ENCODE measurements at regions not wholly inside any gene's neighbourhood (a gene's known extent, or its start where the extent isn't known, plus 50 kb on each side); places are given as distances from the start of the nearest gene placed in this dataset.
"Not testable (repeated sequence)": the region's sequence is repeated elsewhere in the genome, so short reads cannot be mapped to it uniquely, and the experiment has no call there.

GRCh38 chr6:49142421-49143151, 320.5 kb downstream of the MMUT start:
- DNase-seq = no peak
- Histone ChIP-seq H3K4me1 (no peaks in the 10 kb centered on the region), H3K9me3 (no peaks in the 10 kb centered on the region), H3K36me3 (no peaks in the 10 kb centered on the region), H3K27me3 (no peaks in the 10 kb centered on the region), H3K4me3 (no peak overlapping the region), H3K27ac (no peak overlapping the region)
- in situ Hi-C loops (cut with MboI; ENCODE audit: low pct_ligation_motif_present in 1 of 4, low pct_unique_long_range_greater_than_20kb in 1 of 4, low sequenced_read_pairs in 3 of 4) = no loop called here
- intact Hi-C loops (cut with DNase I; ENCODE audit: low total_unique reads) = no loop called here
- TF ChIP-seq POLR2A (IDR thresholded peaks at IDR 0.05) = no peak
- no peak for TF ChIP-seq POLR2AphosphoS5 (IDR thresholded peaks at IDR 0.05)
- TF ChIP-seq, protein P1, sequence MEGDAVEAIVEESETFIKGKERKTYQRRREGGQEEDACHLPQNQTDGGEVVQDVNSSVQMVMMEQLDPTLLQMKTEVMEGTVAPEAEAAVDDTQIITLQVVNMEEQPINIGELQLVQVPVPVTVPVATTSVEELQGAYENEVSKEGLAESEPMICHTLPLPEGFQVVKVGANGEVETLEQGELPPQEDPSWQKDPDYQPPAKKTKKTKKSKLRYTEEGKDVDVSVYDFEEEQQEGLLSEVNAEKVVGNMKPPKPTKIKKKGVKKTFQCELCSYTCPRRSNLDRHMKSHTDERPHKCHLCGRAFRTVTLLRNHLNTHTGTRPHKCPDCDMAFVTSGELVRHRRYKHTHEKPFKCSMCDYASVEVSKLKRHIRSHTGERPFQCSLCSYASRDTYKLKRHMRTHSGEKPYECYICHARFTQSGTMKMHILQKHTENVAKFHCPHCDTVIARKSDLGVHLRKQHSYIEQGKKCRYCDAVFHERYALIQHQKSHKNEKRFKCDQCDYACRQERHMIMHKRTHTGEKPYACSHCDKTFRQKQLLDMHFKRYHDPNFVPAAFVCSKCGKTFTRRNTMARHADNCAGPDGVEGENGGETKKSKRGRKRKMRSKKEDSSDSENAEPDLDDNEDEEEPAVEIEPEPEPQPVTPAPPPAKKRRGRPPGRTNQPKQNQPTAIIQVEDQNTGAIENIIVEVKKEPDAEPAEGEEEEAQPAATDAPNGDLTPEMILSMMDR (IDR thresholded peaks at IDR 0.05) = no peak
- no peak for TF ChIP-seq EP300 (IDR thresholded peaks at IDR 0.05; ENCODE audit: low read depth)
- 39 to 44% methylated on average over 5 to 7 of the region's 7 CpGs for WGBS, 2 donors (ENCODE audit: low coverage in 1 of 2)

DNA sequence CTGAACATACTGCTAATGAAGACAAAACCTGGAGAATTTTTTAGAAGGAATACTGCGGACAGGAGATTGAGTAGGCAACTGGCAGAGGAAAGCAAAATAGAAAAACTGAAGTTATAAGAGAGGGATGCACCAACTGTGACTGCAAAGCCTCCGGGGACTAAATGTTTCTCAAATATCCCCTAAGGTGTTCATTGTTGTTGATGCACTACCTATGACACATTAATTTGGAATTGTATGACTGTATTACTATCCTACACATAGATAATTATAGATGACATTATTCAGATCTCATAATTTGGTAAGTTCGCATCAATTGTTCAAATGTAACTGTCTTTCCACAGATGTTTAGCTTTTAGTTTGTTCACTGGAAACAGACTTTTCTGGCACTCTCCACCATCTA, 341.1 kb downstream of the MMUT start:
- Histone ChIP-seq H3K4me3 (no peak overlapping the region), H3K4me1 (no peaks in the 10 kb centered on the region), H3K36me3 (no peaks in the 10 kb centered on the region), H3K27me3 (no peaks in the 10 kb centered on the region), H3K9me3 (no peaks in the 10 kb centered on the region), H3K27ac (no peak overlapping the region)
- in situ Hi-C loops (cut with MboI; ENCODE audit: low pct_ligation_motif_present in 1 of 4, low pct_unique_long_range_greater_than_20kb in 1 of 4, low sequenced_read_pairs in 3 of 4) = no loop called here
- no peak for DNase-seq
- intact Hi-C loops (cut with DNase I; ENCODE audit: low total_unique reads) = no loop called here
- TF ChIP-seq POLR2A (IDR thresholded peaks at IDR 0.05) (no peak), EP300 (IDR thresholded peaks at IDR 0.05; ENCODE audit: low read depth) (no peak), POLR2AphosphoS5 (IDR thresholded peaks at IDR 0.05) (no peak)
- TF ChIP-seq, protein P1 (IDR thresholded peaks at IDR 0.05) = no peak
- 90 to 92% methylated on average over 2 to 3 of the region's 3 CpGs for WGBS, 2 donors (ENCODE audit: low coverage in 1 of 2)

DNA sequence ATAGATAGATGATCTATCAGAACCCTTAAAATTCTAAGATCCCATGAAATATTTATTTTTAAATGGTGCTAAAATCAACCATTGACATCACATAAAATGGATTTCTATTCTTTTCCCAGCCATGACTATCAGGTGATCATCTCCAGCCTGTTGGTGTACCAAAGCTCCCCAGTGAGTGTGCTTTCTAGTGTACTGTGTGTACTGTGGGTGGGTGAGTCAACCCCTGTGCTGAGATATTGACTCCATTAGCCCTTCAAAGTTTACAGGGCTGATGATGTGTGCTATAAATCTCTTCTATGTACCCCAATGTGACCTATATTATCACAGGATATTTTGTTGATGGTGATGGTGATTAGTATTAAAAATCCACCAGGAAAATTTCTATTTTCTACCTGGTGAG, 344.6 kb downstream of the MMUT start:
- TF ChIP-seq POLR2AphosphoS5 (IDR thresholded peaks at IDR 0.05) (no peak), POLR2A (IDR thresholded peaks at IDR 0.05) (no peak)
- TF ChIP-seq, protein P1 (IDR thresholded peaks at IDR 0.05) = no peak
- Histone ChIP-seq H3K36me3 (no peaks in the 10 kb centered on the region), H3K4me3 (no peak overlapping the region), H3K4me1 (no peaks in the 10 kb centered on the region), H3K27me3 (no peaks in the 10 kb centered on the region), H3K27ac (no peak overlapping the region), H3K9me3 (no peaks in the 10 kb centered on the region)
- intact Hi-C loops (cut with DNase I; ENCODE audit: low total_unique reads) (no loop called here), in situ Hi-C loops (cut with MboI; ENCODE audit: low pct_ligation_motif_present in 1 of 4, low pct_unique_long_range_greater_than_20kb in 1 of 4, low sequenced_read_pairs in 3 of 4) (no loop called here)
- no peak for DNase-seq

DNA sequence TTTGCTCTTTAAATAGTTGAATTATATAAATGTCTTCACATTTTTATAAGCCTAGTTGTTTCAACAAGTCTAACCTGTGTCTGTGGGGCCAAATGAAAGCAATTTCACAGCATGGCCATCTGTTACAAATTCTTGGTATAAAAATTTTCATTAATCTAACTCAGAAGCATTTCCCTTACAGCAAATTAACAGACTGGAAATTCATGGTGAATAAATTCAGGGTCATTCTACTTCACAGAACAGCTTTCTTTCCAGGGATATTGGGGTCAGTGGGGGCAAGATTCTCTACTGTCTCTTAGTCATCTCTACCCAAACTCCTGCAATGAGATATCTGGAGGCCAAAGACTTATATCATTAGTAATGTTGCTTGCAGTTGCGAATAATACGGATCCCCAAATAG, 352.1 kb downstream of the MMUT start:
- H3K27me3 ChIP-seq = no peaks in the 10 kb centered on the region
- H3K4me1 ChIP-seq = no peaks in the 10 kb centered on the region
- intact Hi-C loops (cut with DNase I; ENCODE audit: low total_unique reads) = no loop called here
- H3K4me3 ChIP-seq = no peak overlapping the region
- WGBS, 2 donors (ENCODE audit: low coverage in 1 of 2) = 89% methylated on average over 2 of the region's 2 CpGs; no CpG with 5 or more reads in 1 of the 2 donors
- TF ChIP-seq POLR2AphosphoS5 (IDR thresholded peaks at IDR 0.05) (no peak), POLR2A (IDR thresholded peaks at IDR 0.05) (no peak), EP300 (IDR thresholded peaks at IDR 0.05; ENCODE audit: low read depth) (no peak)
- TF ChIP-seq, protein P1 (IDR thresholded peaks at IDR 0.05) = no peak
- H3K9me3 ChIP-seq = no peaks in the 10 kb centered on the region
- in situ Hi-C loops (cut with MboI; ENCODE audit: low pct_ligation_motif_present in 1 of 4, low pct_unique_long_range_greater_than_20kb in 1 of 4, low sequenced_read_pairs in 3 of 4) = no loop called here
- no peaks in the 10 kb centered on the region for H3K36me3 ChIP-seq
- no peak overlapping the region for H3K27ac ChIP-seq
- DNase-seq = no peak

DNA sequence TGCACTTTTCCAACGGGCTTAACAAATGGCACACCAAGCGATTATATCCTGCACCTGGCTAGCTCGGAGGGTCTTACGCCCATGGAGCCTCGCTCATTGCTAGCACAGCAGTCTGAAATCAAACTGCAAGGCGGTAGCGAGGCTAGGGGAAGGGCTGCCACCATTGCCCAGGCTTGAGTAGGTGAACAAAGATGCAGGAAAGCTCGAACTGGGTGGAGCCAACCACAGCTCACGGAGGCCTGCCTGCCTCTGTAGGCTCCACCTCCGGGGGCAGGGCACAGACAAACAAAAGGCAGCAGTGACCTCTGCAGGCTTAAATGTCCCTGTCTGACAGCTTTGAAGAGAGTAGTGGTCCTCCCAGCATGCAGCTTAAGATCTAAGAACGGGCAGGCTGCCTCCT, 365.4 kb downstream of the MMUT start:
- H3K36me3 ChIP-seq; DNase-seq; H3K9me3 ChIP-seq; H3K4me3 ChIP-seq; H3K27ac ChIP-seq; H3K4me1 ChIP-seq; intact Hi-C loops (cut with DNase I; ENCODE audit: low total_unique reads); H3K27me3 ChIP-seq; in situ Hi-C loops (cut with MboI; ENCODE audit: low pct_ligation_motif_present in 1 of 4, low pct_unique_long_range_greater_than_20kb in 1 of 4, low sequenced_read_pairs in 3 of 4): not testable (repeated sequence)
- 86% methylated on average over 11 of the region's 11 CpGs; no CpG with 5 or more reads in 1 of the 2 donors for WGBS, 2 donors (ENCODE audit: low coverage in 1 of 2)
